ENCODE measurements at regions not wholly inside any gene's neighbourhood (a gene's known extent, or its start where the extent isn't known, plus 50 kb on each side); places are given as distances from the start of the nearest gene placed in this dataset.

DNA sequence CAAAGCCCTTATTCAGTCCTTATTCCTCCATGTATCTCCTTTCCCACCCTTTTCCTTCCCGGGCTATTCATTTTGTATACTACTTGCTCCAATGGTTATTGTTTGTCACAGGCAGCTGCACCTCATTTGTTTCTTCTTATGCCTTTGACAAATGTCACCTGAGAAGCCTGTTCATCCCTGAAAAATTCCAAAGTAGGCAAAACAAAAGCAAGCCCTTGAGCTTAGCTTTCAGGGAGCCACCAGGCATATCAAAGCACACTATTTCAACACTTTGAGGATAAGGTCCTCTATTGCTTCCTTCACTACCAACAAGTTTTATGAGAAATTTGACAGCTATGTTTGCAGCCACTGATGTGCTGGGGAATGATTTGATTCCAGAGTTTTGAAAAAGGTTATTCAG is 738.7 kb upstream of the LMO3 start:
- Mint-ChIP-seq H3K27ac (ENCODE audit: unreplicated experiment) (no peak overlapping the region), H3K36me3 (ENCODE audit: unreplicated experiment) (no peaks in the 10 kb centered on the region), H3K4me1 (ENCODE audit: low read depth, unreplicated experiment) (no peaks in the 10 kb centered on the region), H3K9me3 (ENCODE audit: unreplicated experiment) (no peaks in the 10 kb centered on the region), H3K27me3 (ENCODE audit: unreplicated experiment) (no peaks in the 10 kb centered on the region), H3K4me3 (ENCODE audit: unreplicated experiment) (no peak overlapping the region)
- TF ChIP-seq, protein P1, sequence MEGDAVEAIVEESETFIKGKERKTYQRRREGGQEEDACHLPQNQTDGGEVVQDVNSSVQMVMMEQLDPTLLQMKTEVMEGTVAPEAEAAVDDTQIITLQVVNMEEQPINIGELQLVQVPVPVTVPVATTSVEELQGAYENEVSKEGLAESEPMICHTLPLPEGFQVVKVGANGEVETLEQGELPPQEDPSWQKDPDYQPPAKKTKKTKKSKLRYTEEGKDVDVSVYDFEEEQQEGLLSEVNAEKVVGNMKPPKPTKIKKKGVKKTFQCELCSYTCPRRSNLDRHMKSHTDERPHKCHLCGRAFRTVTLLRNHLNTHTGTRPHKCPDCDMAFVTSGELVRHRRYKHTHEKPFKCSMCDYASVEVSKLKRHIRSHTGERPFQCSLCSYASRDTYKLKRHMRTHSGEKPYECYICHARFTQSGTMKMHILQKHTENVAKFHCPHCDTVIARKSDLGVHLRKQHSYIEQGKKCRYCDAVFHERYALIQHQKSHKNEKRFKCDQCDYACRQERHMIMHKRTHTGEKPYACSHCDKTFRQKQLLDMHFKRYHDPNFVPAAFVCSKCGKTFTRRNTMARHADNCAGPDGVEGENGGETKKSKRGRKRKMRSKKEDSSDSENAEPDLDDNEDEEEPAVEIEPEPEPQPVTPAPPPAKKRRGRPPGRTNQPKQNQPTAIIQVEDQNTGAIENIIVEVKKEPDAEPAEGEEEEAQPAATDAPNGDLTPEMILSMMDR (IDR thresholded peaks at IDR 0.05; ENCODE audit: partially characterized antibody, unreplicated experiment): no peak
- no peak for DNase-seq

DNA sequence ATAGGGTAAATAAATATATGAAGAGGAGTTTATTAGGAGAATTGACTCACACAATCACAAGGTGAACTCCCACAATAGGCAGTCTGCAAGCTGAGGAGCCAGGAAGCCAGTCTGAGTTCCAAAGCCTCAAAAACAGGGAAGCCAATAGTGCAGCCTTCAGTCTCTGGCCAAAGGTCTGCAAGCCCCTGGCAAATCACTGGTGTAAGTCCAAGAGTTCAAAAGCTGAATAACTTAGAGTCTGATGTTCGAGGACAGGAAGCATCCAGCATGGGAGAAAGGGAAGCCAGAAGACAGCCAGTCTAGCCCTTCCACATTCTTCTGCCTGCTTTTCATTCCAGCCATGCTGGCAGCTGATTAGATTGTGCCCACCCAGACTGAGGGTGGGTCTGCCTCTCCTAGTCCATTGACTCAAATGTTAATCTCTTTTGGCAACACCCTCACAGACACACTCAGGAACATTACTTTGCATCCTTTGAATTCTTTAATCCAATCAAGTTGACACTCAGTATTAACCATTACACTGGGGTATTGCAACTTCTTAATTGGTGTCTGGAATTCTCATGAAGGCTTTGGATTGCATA is 736.5 kb upstream of the LMO3 start:
- H3K4me1 Mint-ChIP-seq (ENCODE audit: low read depth, unreplicated experiment): no peaks in the 10 kb centered on the region
- TF ChIP-seq, protein P1 (IDR thresholded peaks at IDR 0.05; ENCODE audit: partially characterized antibody, unreplicated experiment): no peak
- H3K36me3 Mint-ChIP-seq (ENCODE audit: unreplicated experiment): no peaks in the 10 kb centered on the region
- no peak for DNase-seq
- H3K9me3 Mint-ChIP-seq (ENCODE audit: unreplicated experiment): no peaks in the 10 kb centered on the region
- no peak overlapping the region for H3K27ac Mint-ChIP-seq (ENCODE audit: unreplicated experiment)
- no peaks in the 10 kb centered on the region for H3K27me3 Mint-ChIP-seq (ENCODE audit: unreplicated experiment)
- H3K4me3 Mint-ChIP-seq (ENCODE audit: unreplicated experiment): no peak overlapping the region

- H3K4me1 Mint-ChIP-seq (ENCODE audit: low read depth, unreplicated experiment): no peaks in the 10 kb centered on the region
Measured at GRCh38 chr12:17335487-17335886, 729.5 kb upstream of the LMO3 start.

GRCh38 chr12:17334784-17335183 is 728.8 kb upstream of the LMO3 start:
- Mint-ChIP-seq H3K27ac (ENCODE audit: unreplicated experiment) (no peak overlapping the region), H3K27me3 (ENCODE audit: unreplicated experiment) (peaks cover 3% of the 10 kb centered on the region), H3K36me3 (ENCODE audit: unreplicated experiment) (no peaks in the 10 kb centered on the region), H3K4me1 (ENCODE audit: low read depth, unreplicated experiment) (no peaks in the 10 kb centered on the region), H3K4me3 (ENCODE audit: unreplicated experiment) (no peak overlapping the region), H3K9me3 (ENCODE audit: unreplicated experiment) (no peaks in the 10 kb centered on the region)
- no peak for DNase-seq
- TF ChIP-seq, protein P1 (IDR thresholded peaks at IDR 0.05; ENCODE audit: partially characterized antibody, unreplicated experiment): no peak

More at GRCh38 chr12:17335487-17335886, 729.5 kb upstream of the LMO3 start:
- Mint-ChIP-seq H3K27ac (ENCODE audit: unreplicated experiment) (no peak overlapping the region), H3K4me3 (ENCODE audit: unreplicated experiment) (no peak overlapping the region), H3K27me3 (ENCODE audit: unreplicated experiment) (peaks cover 3% of the 10 kb centered on the region), H3K9me3 (ENCODE audit: unreplicated experiment) (no peaks in the 10 kb centered on the region), H3K36me3 (ENCODE audit: unreplicated experiment) (no peaks in the 10 kb centered on the region)
- DNase-seq: no peak
- TF ChIP-seq, protein P1 (IDR thresholded peaks at IDR 0.05; ENCODE audit: partially characterized antibody, unreplicated experiment): no peak

- DNase-seq: no peak
- Mint-ChIP-seq H3K4me3 (ENCODE audit: unreplicated experiment) (no peak overlapping the region), H3K36me3 (ENCODE audit: unreplicated experiment) (no peaks in the 10 kb centered on the region), H3K27ac (ENCODE audit: unreplicated experiment) (no peak overlapping the region), H3K4me1 (ENCODE audit: low read depth, unreplicated experiment) (no peaks in the 10 kb centered on the region), H3K27me3 (ENCODE audit: unreplicated experiment) (peaks cover 3% of the 10 kb centered on the region), H3K9me3 (ENCODE audit: unreplicated experiment) (no peaks in the 10 kb centered on the region)
- TF ChIP-seq, protein P1 (IDR thresholded peaks at IDR 0.05; ENCODE audit: partially characterized antibody, unreplicated experiment): no peak
Measured at GRCh38 chr12:17333287-17333686, 727.3 kb upstream of the LMO3 start.
